HepG2 (cell line): ENCODE measurements at regions not wholly inside any gene's neighbourhood (a gene's known extent, or its start where the extent isn't known, plus 50 kb on each side); places are given as distances from the start of the nearest gene placed in this dataset.

ENCODE experiments used
- BCLAF1 ChIP-seq: fragments of 450-650 bp; IDR thresholded peaks from 2 replicates; pipeline ENCODE4 v1.6.1; 2017; ENCODE audit warnings: mild to moderate bottlenecking
- CTCF ChIP-seq: sonication (generic); formaldehyde crosslinking; IDR thresholded peaks from 2 replicates; pipeline ENCODE4 v1.5.0; 2020; ENCODE audit warnings: mild to moderate bottlenecking, missing genetic modification reagents, moderate library complexity
- FOXM1 ChIP-seq: sonication (generic); formaldehyde crosslinking; IDR thresholded peaks from 2 replicates; pipeline ENCODE4 v1.5.0; 2020; ENCODE audit warnings: missing genetic modification reagents
- MTF1 ChIP-seq: sonication (generic); formaldehyde crosslinking; IDR thresholded peaks from 2 replicates; pipeline ENCODE4 v1.5.0; 2020; ENCODE audit warnings: missing genetic modification reagents
- NFIC ChIP-seq: IDR thresholded peaks from 2 replicates; pipeline ENCODE4 v1.6.1; 2012; ENCODE audit warnings: mild to moderate bottlenecking, low read length, inconsistent platforms
- ZSCAN29 ChIP-seq: sonication (generic); formaldehyde crosslinking; conservative IDR thresholded peaks from 2 replicates; pipeline ENCODE4 v1.4.0; 2020; ENCODE audit warnings: mild to moderate bottlenecking, missing genetic modification reagents

- TF ChIP-seq CTCF (CRISPR knock-in tag) (no peak), NFIC (no peak), ZSCAN29 (CRISPR knock-in tag) (no peak), FOXM1 (CRISPR knock-in tag) (no peak), BCLAF1 (no peak), MTF1 (CRISPR knock-in tag) (no peak)
These were observed 458.3 kb downstream of the METTL15 start for GRCh38 chr11:28566339-28567089.
